HG02763 (cell line): ENCODE measurements at regions not wholly inside any gene's neighbourhood (a gene's known extent, or its start where the extent isn't known, plus 50 kb on each side); places are given as distances from the start of the nearest gene placed in this dataset.

Source experiments
- ATAC-seq: cut with Tn5 transposase; IDR thresholded peaks from one replicate; pipeline ENCODE4 v1.9.1; 2021; ENCODE audit warnings: mild to moderate bottlenecking, moderate library complexity; ENCODE audit not compliant: unreplicated experiment

DNA sequence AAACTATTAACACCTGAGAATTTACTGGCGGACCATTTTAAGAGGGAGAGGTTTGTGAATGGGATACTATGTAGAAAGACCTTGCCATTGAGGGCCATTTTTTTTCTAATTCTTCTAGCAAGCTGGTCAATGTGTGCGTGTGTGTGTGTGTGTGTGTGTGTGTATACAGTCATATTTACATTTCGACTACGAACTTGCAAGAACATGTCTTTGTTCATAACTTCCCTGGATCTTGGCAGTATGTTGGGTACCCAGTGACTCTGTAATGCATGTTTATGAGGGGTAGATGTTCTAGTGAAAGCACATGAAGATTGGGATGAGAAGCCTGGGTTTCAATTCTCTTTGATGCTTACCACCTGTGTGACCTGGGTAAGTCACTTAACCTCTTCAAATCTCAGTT, 133.6 kb downstream of the UBE2E3 start:
- no peak for ATAC-seq

DNA sequence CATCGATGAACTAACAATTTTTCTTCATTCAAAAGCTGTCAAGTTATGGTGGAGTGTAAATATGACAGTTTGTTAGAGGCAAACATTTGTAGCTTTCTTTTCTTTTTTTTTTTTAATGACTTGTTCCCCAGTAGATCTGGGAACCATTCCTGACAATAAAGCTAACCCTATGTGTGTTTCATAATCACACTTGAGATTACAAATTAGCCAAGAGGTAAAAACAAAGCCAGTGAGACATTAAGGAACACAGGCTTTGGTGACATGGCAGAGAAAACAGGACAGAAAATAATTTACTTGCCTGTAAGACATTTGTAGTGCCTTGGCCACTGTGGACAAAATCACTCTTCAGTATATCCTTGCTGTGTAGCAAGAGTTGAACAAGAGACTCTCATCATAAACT, 135.9 kb downstream of the UBE2E3 start:
- ATAC-seq = no peak

DNA sequence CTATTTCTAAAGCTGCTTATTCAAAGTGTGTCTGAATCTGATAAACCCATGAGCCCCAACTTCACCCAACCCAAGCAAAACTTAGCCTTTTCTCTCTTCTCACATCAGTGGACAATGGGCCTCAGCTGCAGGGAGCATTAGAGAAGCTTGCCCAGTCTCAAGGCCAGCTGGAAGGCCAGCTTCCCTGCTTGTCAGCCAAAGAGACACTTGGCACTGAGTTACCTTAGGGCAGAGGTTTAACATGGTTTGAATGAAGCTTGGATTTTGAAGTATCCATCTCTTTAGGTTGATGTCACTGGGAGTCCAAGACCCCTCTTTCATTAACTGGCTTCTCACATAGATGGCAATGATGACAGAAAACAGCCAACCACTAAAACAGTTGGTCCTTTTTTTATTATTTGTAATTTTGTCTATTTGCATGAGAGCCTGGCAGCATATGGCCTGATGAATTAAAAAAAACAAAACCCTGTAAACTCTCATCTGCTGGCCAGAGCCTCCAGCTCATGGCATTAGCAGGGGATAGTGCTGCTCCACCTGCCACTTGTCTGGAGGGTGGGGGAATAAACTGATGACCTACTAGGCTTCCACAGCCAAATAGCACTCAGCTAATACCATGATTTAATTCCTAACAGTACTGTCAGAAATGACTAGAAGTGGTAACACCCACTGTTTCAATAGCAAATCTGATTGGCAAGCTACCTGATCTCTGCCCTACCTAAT, 137.0 kb downstream of the UBE2E3 start:
- no peak for ATAC-seq

DNA sequence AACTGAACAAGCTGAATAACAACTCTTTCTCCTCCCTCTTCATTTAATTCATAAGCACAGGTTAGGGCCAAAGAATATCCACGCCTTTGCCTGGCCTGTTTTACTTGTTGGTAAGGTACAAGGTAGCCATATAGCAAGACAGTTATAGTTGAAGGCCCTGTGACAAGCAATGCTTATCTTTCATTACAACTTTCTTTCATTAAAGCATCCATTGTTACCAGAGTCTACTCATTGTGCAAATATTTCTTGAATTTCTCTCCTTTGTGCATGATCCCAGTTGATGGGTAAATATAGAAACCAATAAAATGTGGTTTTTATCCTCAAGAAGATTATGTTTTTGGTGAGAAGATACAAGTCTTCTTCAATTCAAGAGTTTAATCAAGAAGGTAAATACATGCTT, 140.2 kb downstream of the UBE2E3 start:
- no peak for ATAC-seq

DNA sequence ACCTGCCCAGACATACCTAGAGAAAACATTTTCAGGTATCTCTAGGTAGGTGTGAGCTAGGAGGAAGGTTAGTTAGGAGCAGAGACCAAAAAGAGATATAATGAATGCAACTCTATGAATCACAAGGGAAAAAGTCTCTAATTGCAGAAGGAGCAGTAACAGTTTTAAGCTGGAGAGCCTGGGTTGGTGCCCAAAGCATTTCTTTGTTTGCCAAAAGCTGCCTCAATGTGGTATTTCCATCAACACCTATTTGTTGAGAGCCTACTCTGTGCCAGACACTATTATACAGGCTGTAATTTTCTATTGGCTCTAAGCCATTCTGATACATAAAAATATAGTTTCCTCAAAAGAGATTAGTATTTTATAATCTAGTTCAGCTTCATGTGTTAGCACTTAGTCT, 141.6 kb downstream of the UBE2E3 start:
- no peak for ATAC-seq

DNA sequence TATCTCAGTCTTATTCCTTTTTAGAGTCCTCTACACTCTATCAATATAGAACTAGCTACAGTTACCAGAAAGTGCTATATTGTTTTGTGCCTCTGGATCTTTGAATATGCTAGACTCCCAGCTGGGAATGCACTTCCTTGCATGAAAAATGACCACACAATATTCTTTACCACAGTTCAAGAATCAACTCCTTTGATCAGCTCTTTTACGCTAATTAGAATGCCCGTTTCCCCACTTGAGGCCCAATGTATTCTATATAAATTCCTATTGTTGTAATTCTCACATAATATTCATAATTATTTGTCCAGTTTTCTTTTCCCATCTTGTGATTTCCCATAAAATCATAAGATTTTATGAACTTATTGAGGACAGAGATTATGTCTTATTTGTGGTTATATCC, 142.2 kb downstream of the UBE2E3 start:
- ATAC-seq = no peak

DNA sequence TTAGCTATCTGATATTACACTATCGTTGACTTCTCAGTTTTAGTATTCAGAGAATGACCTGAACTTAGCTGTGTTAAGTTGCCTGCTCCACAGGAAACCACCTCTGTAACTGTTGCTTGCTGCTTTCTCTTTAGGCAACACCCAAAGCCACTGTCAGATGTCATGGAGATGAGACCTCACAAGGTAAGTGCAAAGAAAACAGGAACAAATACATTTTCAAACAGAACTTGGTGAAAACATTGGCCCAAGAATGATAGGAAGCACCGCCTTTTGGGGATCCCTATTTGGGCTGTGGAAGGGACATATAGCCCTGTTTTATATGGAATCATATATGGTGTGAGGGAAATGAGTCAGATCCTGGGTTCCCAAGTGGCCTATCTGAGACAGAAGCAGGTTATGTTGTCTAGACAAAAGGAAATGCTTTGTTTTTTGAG, 143.4 kb downstream of the UBE2E3 start:
- peak; percentile 91 for ATAC-seq

DNA sequence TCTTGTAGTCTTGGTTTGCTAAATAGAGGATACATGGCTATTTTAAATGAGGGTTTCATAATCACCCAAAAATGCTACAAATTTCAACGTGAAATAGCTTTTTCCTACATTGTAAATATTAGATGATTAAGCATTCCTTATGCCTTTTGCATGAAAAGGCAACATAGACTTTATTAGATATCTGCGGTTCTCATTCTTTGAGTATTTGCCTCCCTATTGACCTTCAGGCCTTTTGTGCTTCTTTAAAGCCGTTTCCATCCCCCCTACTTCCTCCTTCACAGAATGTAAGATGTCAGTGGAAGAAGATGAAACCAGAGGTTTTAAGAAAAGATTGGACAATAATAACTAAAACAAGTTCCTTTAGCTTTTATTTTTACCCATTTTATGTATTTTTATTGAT, 144.1 kb downstream of the UBE2E3 start:
- no peak for ATAC-seq

DNA sequence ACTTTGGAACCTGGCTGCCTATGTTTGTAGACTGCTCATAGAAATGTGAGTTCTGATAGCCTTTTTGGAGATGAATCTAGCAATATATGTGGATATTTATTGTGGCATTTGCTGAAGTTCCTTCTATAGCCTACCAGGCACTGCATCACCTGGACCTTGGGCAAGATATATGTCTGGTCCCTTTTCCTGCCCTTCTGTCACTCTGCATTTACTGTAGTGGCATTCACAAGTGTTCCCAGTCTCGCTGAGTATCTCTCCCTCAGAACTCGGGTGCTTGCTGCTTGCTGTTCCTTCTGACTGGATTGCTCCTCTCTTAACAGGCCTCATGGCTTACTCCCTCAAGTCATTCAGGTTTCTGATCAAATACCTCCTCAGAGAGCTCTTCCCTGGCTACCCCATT, 145.0 kb downstream of the UBE2E3 start:
- no peak for ATAC-seq

DNA sequence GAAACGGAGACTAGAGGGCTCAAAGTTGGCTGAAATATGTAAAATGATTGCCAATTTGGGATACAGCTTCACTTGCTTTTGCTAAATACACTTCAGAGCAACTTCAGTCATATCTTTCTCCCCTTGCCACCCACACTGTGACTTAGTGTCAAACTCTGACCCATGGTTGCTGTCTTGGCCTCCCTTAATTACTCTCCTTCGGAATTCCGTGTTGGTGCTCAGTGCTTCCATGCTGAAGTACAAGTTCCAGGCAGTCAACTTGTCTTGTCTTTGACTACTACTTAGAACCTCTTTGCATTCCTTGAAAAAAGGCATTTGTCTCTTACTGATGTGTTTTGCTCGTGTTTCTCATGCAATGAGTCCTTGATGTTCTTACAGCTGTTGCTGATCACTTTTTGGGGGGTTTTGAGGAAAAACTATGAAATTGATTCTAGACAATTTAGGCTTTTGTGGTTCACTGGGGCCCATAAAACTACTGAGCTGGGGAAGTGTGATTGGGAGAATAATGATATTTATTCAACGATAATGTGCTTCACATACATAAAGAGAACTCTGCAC, 146.0 kb downstream of the UBE2E3 start:
- no peak for ATAC-seq

DNA sequence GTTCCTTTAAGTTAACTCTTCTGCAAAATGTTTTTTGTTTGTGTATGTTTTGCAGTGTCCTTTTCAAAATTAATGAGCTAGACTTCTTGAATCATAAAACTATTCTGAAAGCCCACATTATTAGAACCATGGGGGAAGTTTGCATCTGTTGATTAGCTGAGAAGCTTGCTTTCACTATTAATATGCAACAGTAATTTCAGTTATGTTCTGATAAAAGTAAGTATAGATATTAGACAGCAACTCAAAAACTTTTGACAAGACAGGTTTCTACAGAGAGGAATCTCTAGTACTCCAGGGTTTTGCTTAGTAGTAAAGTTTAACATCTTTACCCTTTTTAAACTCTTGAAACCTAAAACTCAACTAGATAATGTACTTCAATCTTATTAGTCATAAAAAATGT, 147.8 kb downstream of the UBE2E3 start:
- ATAC-seq = peak; percentile 45

DNA sequence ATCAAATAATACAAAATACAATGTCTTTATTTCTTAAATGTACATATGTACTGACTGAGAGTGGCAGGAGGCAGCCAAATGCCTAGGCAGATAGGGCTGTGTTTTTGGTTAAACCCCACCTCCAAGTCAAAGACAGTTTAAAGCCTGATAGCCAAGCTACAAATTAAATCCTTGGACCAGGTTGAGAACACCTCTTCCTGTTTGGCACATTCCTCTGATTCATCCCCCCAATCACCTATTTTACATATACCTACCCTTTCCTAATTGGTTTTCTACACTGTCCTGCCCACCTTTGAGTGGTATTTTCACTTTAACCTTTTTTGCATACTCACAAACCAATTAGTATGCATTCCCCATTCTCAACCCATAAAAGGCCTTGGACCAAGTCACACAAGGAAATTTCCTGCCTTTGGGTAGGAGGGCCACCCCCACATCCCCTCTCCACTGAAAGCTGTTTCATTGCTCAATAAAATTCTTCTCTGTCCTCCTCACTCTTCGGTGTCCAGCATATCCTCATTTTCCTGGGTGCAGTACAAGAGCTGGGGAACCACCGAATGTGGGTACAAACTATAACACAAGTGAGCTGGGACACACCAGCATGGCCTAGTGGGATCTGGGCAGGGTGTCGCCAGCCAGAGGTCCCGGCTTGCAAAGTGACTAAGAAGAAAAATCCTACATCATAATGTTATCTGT, 149.1 kb downstream of the UBE2E3 start:
- ATAC-seq = no peak

DNA sequence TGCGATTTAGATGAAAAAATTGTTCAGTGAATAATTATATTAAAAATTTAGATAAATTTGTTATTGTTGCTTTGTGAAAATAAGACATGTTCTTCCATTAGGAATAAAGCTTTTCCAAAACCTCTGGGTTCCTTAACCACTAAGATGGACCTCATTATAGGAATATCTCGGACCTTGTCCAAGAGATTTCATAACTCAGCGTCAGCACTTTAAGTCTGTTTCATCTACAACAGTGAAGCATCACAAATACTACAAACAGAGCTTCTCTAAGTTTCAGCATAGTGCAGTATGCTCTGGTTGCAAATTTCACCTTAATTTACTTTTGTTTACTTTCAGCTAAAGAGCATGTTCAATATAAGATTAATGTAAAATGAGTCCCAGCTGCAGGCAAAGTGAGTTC, 150.3 kb downstream of the UBE2E3 start:
- ATAC-seq = no peak

DNA sequence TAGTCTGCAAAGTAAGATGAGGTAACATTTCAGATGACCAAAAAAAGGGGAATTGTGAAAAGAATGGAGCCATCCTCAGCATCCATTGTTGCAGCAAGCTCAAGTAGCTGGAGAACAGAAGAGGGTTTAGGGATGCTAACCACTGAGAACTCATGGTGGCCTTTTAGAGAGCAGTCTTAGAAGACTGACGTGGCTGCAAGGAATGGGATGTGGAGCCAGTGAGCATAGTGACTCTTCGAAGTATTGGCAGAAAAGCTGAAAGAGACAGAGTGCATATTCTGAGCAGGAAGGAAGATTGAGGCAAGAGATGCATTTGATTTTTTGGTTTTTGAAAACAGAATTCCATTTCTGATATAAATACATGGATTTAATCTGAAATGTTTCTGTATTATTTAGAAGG, 151.2 kb downstream of the UBE2E3 start:
- ATAC-seq = no peak

DNA sequence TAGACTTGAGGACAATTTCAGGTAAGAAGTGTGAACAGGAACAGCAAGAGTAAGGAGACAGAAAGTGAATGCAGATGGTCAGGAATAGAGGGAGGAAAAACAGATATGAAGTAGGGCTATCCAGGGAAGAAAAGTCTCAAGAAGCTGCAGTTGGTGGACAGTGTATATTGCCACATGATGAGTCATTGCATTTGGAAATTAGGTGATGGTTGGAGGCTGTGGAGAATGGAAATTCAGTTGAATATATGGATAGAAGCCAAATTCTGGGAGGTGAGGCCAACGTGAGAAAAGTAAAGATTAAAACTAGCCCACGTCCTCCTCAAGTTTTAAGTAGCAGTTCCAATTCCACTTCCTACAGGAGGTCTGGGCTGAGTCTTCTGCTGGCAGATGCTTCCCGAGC, 158.4 kb downstream of the UBE2E3 start:
- no peak for ATAC-seq

DNA sequence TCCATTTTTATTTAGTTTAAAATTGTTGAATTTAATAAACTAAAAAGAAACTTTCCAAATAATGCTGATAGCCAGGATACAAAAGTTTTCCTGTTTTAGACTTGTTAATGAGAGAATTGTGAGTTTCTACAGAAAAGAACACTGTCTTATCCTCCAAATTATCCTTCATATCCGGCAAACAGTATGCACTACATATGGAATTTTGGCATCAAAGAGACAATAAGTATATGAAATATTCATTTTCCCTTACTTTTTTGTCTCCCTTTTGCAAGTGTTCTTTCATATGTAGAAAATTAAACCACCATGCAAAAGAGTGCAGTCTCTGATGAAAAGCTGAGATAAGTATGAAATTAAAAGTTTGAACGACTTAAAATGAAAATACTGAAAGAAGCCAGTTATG, 159.4 kb downstream of the UBE2E3 start:
- no peak for ATAC-seq

DNA sequence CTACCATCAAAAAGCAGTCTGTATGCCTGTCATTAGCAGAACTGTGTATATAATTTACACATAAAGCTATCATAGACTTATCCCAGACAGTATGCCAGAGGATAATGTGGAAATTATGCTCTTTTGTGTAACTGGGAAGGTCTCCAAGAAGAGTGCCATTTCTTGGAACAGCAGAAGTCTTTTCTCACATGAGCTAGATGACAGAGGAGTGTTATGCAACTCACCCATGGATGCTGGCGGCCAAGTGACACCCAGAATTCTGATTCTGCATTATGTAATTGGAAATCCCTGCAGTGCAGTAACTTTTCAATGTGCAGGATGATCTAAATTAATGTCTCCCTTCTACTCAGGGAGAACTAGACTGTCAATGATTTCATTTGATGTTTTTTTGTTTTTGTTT, 160.0 kb downstream of the UBE2E3 start:
- no peak for ATAC-seq

DNA sequence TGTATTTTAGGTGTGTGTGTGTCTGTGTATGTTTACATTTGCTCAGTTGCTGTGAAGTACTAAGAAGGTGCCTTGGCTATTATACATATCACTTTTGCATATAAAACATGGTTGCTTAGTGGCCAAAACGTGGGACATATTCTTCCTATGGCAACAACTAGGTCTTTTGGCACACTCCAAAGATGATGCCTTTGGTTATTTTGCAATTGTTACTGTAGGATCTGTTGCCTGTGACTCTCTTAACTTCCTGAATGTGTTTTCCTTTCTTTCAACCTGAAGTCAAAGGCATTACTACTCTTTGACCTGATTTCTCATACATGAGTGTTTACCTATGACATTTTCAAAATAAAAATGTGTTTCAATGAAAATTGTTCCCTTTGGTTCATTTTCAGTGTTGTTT, 160.5 kb downstream of the UBE2E3 start:
- ATAC-seq = no peak

DNA sequence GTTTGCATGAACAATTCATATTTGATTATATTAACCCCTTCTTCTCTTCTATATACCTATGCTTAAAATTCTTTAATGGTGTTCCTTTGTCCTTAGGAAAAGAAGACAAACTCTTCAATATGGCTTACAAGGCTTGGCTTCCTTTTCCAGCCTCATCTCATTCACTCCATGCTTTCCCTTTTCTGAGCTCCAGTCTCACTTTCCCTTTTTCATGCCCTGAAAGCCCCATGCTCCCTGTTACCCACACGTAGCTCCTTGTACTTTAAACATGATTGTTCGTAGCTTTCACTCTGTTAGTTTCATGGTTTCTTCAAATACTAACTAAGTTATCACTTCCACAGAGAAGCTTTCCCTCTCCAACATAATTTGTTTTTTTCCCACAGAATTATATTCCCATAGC, 161.3 kb downstream of the UBE2E3 start:
- ATAC-seq = no peak

DNA sequence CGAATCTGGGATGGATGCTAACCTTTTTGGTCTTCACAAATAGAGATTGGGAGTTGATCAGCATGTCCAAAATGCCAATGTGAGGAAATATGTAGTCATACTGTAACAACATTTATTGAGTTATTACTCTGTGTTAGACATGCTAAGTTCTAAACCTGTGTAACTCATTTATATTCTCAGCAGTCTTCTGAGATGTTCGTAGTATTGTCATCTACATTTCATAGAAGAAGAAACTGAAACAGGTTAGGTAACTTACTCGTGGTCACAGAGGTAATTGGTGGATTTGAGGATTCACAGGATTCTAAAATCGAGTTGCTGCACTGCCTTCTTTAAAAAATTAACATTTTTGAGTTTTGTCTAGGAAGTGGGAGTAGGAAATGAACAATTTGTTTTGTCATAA, 162.1 kb downstream of the UBE2E3 start:
- no peak for ATAC-seq

DNA sequence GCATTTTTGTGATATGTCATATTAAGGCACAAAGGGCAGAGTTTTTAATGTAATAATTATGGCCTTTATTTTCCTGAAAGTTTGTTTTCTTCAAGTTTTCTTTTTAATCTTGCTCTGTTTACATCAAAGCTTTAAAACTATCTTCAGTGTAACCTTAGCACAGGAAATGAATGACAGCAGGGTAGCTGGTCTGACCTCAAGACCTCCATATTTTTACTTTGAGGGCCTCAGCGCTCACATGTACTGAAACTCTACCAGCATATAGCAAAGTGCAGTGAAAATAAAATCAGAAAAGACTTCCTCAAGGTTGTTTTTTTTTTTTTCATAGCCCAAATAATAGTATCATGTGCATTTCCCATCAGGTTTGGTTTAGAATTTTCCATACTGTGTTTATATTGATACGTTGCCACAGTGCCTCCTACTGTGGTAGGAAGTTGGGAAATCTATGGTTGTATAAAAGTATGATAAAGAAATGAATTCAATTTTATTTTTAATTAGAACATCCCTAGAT, 163.4 kb downstream of the UBE2E3 start:
- no peak for ATAC-seq

DNA sequence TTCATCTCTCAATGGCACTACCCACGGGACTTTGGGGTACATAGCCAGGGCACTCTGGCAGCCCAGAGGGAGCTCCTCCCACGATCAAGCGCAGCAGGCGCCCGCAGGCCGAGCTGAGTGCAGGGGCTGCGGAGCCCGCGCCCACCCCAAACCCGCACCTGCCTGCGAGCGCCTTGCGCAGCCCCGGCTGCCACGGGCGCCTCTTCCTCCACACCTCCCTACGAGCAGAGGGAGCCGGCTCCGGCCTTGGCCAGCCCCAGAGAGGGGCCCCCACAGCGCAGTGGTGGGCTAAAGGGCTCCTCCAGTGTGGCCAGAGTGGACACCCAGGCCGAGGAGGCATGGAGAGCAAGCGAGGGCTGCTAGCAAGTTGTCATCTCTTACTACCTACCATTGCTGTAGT, 165.2 kb downstream of the UBE2E3 start:
- no peak for ATAC-seq
